ENCODE measurements at regions not wholly inside any gene's neighbourhood (a gene's known extent, or its start where the extent isn't known, plus 50 kb on each side); places are given as distances from the start of the nearest gene placed in this dataset.

DNA sequence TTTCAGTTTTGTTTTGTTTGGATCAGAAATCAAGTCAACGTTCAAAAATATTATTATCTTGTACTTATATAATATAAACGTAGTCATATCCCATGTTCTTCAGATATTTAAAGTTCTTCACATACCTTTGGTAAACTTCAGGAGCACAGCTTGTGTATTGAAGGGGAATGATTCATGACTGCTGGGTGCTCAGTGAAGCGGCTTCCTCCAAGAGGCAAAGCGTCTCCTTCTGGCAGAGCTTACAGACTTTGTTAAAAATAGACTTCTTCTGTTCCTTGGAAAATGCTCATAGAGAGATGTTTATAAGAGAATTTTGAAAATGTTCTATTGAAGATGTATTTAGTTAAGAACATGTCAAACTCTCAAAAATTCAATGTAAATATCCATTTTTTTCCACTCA, 155.6 kb upstream of the CNTNAP4 start:
- intact Hi-C loops (cut with micrococcal nuclease), result no loop called here
- dilution Hi-C loops (cut with HindIII; ENCODE audit: low sequenced_read_pairs, unreplicated experiment), result no loop called here
- no peaks in the 10 kb centered on the region for H3K79me1 ChIP-seq (ENCODE audit: low read depth in 1 of 2, low read length in 2 of 2)

More for the DNA sequence above, 155.6 kb upstream of the CNTNAP4 start:
- no peak overlapping the region for H4K8ac ChIP-seq (ENCODE audit: low read depth in 2 of 2, low read length in 2 of 2)
- H3K9ac ChIP-seq (ENCODE audit: low read depth, low read length), result no peak overlapping the region
- H3K56ac ChIP-seq (ENCODE audit: extremely low read depth, insufficient read depth, low read length), result no peak overlapping the region
- TF ChIP-seq RFX5 (IDR thresholded peaks at IDR 0.05; ENCODE audit: low read depth, low read length) (no peak), RCOR1 (IDR thresholded peaks at IDR 0.05; ENCODE audit: insufficient replicate concordance, low read length) (no peak), SMC3 (IDR thresholded peaks at IDR 0.05; ENCODE audit: low read depth, low read length) (no peak), MXI1 (IDR thresholded peaks at IDR 0.05; ENCODE audit: borderline replicate concordance, low read depth, low read length) (no peak)
- TF ChIP-seq, protein P1, sequence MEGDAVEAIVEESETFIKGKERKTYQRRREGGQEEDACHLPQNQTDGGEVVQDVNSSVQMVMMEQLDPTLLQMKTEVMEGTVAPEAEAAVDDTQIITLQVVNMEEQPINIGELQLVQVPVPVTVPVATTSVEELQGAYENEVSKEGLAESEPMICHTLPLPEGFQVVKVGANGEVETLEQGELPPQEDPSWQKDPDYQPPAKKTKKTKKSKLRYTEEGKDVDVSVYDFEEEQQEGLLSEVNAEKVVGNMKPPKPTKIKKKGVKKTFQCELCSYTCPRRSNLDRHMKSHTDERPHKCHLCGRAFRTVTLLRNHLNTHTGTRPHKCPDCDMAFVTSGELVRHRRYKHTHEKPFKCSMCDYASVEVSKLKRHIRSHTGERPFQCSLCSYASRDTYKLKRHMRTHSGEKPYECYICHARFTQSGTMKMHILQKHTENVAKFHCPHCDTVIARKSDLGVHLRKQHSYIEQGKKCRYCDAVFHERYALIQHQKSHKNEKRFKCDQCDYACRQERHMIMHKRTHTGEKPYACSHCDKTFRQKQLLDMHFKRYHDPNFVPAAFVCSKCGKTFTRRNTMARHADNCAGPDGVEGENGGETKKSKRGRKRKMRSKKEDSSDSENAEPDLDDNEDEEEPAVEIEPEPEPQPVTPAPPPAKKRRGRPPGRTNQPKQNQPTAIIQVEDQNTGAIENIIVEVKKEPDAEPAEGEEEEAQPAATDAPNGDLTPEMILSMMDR (conservative IDR thresholded peaks at IDR 0.05; ENCODE audit: low read depth, low read length), result no peak
- H3K36me3 ChIP-seq (ENCODE audit: control insufficient read depth, insufficient read depth, low read length), result no peaks in the 10 kb centered on the region
- H2AFZ ChIP-seq (replicated peaks; ENCODE audit: low read length, poor library complexity), result no peak overlapping the region
- ChIA-PET CTCF (no interaction called here), POLR2A (ENCODE audit: unreplicated experiment) (no interaction called here)
- H4K5ac ChIP-seq (ENCODE audit: low read depth, low read length), result no peak overlapping the region
- no CpG with 5 or more reads among the region's 4 CpGs for WGBS, 2 experiments (ENCODE audit: extremely low coverage in 2 of 2, insufficient read length in 1 of 2)
- H3K9me3 ChIP-seq (ENCODE audit: control insufficient read depth, insufficient read depth, low read length), result peaks cover 5% of the 10 kb centered on the region; the same call in 1 of the 2 replicates
- H2AK5ac ChIP-seq (ENCODE audit: low read depth, low read length), result no peak overlapping the region
- DNase-seq (no peak), ATAC-seq (ENCODE audit: low read depth) (no peak)
- H3K4me2 ChIP-seq (ENCODE audit: low read depth, low read length), result no peak overlapping the region
- no peaks in the 10 kb centered on the region for H3K27me3 ChIP-seq (ENCODE audit: control insufficient read depth, insufficient read depth, low read length)
- H3K18ac ChIP-seq (ENCODE audit: low read depth, low read length), result no peak overlapping the region
- H4K20me1 ChIP-seq (ENCODE audit: insufficient read depth, low read length), result no peaks in the 10 kb centered on the region
- BruUV-seq (replicated peaks), result no TSS peak
- H3K9me1 ChIP-seq (ENCODE audit: insufficient read depth, low read length), result no peaks in the 10 kb centered on the region
- no peak overlapping the region for H3K27ac ChIP-seq (ENCODE audit: insufficient read depth, low read length)
- H2BK15ac ChIP-seq (ENCODE audit: low read depth, low read length), result no peak overlapping the region
- H3K23ac ChIP-seq (ENCODE audit: low read depth, low read length), result no peak overlapping the region
- H2BK5ac ChIP-seq (ENCODE audit: low read depth, low read length, poor library complexity, severe bottlenecking), result no peak overlapping the region
- no peak overlapping the region for H3K4me3 ChIP-seq (ENCODE audit: insufficient read depth, low read depth, low read length)
- no peak overlapping the region for H3K14ac ChIP-seq (replicated peaks; ENCODE audit: low read depth, low read length)
- H2BK120ac ChIP-seq (ENCODE audit: low read depth, low read length), result no peak overlapping the region
- no peak overlapping the region for H2BK20ac ChIP-seq (ENCODE audit: low read depth, low read length)
- no peaks in the 10 kb centered on the region for H3K4me1 ChIP-seq (ENCODE audit: control insufficient read depth, insufficient read depth, low read length)
- H2AK9ac ChIP-seq (replicated peaks; ENCODE audit: low read depth, low read length, poor library complexity), result no peak overlapping the region
- no peak overlapping the region for H3K4ac ChIP-seq (ENCODE audit: low read depth, low read length)
- no peak overlapping the region for H4K91ac ChIP-seq (ENCODE audit: insufficient read depth, low read depth, low read length)
- in situ Hi-C loops (cut with MboI; ENCODE audit: low sequenced_read_pairs), result no loop called here

Measured in IMR-90 (cell line).